NCI-H1436 treated with DMSO at 0.1 percent for 48 hours (cell line): ENCODE measurements at regions not wholly inside any gene's neighbourhood (a gene's known extent, or its start where the extent isn't known, plus 50 kb on each side); places are given as distances from the start of the nearest gene placed in this dataset.
A peak's percentile ranks its signal among the peaks of the same experiment; 100 is the strongest.

Source experiments
- DNase-seq: peaks from one replicate; lab custom pipeline; 2025; lab: John Stamatoyannopoulos, UW

GRCh38 chr3:177569875-177570657 is 372.8 kb upstream of the TBL1XR1 start:
- DNase-seq = peak; percentile 63

- DNase-seq = no peak
Observed at GRCh38 chr3:177571271-177571943, 374.1 kb upstream of the TBL1XR1 start.

- DNase-seq = no peak
Observed at GRCh38 chr3:177571944-177572315, 374.6 kb upstream of the TBL1XR1 start.

DNA sequence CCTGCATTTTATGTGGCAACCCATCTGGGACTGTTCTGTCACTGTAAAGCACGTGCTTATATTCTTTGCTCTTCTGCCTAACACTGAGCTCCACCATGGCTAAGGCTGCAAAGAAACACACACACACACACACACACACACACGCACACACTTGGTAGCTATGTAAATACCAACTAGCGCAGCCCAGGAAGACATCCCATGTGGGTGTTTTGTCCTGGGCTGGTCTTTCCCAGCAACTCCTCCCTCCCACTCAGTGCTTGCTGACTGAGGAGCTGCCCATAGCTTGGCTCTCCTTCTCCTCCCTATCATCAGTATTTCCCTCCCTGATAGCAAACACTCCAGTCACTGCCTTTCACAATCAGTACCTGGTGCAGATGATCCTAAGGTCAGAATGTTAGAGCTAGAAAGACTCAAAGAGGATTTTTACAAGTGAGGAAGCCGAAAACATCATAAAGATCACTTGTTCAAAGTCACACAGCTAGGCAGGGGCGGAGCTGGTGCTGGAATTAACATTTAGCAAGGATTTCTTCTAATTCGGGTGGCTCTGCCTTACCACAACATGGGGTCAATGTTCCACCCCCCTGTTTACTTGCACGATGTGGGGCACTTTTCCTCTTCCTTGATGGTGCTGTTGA is 377.1 kb upstream of the TBL1XR1 start:
- no peak for DNase-seq

- DNase-seq = no peak
Observed at GRCh38 chr3:177576746-177577145, 379.5 kb upstream of the TBL1XR1 start.

DNA sequence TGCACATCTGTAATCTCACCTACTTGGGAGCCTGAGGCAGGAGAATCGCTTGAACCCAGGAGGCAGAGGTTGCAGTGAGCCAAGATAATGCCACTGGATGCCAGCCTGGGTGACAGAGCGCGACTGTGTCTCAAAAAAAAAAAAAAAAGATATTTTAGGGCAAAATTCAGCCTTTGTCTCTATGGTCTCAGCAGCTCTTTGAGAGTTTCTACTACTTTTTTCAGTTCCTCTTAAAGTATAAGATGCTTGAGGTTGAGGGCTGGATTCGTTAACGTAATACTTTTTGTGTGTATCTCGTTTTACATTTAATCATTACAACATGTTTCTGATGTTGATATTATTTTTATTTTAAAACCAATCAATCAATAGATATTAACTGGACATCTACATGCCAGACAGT is 381.2 kb upstream of the TBL1XR1 start:
- DNase-seq = no peak

GRCh38 chr3:177579419-177579818 is 382.1 kb upstream of the TBL1XR1 start:
- DNase-seq = no peak

DNA sequence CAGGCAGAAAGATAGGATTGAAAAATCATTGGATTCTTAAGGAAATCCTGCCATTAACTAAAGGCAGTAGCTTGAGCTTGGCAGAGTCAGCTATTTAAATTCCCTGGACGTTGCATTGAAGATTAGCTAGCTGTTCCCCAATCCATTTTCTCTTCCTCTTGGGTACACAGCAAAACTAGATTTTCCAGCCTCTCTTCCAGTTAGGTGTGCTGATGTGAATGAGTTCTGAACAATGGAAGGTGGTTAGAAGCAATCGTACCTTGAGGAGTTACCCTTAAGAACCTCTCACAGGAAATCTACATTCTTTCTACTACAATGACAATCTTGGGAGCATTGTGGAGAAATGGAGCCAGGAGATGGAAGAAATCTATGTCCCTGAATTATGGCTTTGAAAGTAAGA is 383.2 kb upstream of the TBL1XR1 start:
- no peak for DNase-seq

DNA sequence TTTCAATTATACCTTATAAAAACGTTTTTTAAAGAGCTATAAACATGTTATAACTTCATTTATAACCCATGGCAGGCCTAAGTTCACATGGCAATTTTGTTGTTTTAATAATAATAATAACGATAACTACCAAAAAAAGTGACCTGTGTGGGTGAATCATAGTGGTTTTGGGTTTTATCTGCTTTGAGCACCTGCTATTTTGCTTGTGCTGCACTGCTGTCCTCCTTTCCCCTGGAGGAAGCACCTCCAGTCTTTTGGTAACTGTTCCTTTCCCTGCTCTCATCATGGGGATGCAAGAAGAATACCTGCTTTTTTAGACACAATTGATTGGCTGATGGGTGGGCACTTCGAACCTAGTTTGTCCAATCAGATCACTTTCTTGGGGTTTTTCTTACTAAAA is 388.0 kb upstream of the TBL1XR1 start:
- no peak for DNase-seq

DNA sequence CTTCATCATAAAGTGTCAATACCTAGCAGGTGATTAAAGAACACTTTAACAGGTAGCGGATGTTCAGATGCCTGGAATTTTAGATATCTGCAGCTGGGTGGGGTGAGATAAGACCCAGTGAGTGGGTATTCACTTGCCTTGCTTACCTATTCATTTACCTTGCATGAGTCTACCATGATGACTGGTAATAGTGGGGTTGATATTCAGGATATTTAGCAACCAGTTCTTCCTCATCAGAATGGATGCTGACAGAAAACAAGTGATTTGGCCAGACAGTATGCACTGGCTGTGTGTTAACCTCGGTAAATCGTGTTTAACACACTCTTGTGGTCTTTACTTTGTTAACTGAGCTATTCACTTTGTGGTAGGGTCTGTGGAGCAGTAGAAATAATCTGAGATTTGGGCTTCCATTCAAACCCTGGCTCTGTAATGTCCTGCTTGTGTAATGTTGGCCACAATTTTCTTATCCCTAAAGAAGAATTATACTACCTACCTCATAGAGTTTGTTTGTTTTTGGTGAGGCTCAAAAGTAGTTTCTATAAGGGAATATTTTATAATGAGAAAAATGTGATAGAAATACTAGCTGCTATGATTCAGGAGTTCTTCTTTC is 391.9 kb upstream of the TBL1XR1 start:
- no peak for DNase-seq

- DNase-seq = peak; percentile 75
Observed at GRCh38 chr3:177589911-177590381, 392.7 kb upstream of the TBL1XR1 start.

- DNase-seq = no peak
Observed at GRCh38 chr3:177590826-177591225, 393.5 kb upstream of the TBL1XR1 start.

- DNase-seq = no peak
Observed at GRCh38 chr3:177591379-177591778, 394.1 kb upstream of the TBL1XR1 start.

DNA sequence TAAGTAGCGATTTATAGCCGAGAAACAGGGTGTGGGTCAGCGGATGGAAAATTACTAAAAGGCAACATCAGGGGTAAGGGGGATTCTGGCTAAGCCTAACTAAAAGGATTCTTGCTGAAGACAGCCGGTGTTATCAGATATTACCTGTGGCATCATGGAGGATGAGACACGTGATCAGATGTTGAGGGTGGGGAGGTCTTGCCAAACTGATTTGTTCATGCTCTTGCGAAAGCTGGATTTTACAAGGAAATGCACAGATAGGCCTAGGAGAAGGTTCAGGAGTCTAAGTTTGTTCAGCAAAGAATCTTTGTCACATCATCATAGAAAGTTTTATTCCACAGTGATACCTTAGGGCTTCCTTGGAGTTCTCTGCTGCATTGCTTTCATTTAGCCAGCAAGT is 396.8 kb upstream of the TBL1XR1 start:
- no peak for DNase-seq

DNA sequence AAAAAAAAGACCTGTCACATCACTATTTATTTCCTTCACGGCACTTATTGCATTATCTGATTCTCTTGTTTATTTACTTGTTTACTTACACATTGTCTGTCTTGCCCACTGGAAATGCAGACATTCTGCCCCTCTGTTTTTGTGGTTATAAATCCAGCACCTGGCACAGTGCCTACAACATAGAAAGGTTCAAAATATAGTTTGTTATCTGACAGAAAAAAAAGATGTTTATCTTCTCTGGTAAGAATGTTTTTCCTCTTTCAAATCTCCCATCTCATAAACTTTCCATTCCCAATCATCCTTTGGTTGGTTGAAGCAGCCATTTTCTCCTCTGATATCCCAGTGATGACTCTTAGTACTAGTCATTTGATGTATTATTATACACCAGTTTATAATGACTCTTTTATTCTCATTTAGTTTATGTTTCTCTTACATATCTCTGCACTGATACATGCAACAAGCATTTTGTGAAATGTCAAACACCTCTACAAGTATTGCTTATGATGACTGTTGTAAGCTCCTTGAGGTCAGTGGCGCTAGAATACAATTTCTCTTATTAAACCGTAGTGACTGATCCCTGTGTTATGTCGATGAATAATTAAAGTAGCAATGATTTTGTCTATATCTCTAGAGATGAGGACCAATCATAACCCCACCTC is 398.4 kb upstream of the TBL1XR1 start:
- no peak for DNase-seq

GRCh38 chr3:177596248-177596815 is 399.1 kb upstream of the TBL1XR1 start:
- DNase-seq = no peak

GRCh38 chr3:177596816-177597271 is 399.6 kb upstream of the TBL1XR1 start:
- DNase-seq = no peak

GRCh38 chr3:177597311-177598096 is 400.2 kb upstream of the TBL1XR1 start:
- peak; percentile 92 for DNase-seq

- DNase-seq = no peak
Observed at GRCh38 chr3:177598097-177598833, 401.0 kb upstream of the TBL1XR1 start.

DNA sequence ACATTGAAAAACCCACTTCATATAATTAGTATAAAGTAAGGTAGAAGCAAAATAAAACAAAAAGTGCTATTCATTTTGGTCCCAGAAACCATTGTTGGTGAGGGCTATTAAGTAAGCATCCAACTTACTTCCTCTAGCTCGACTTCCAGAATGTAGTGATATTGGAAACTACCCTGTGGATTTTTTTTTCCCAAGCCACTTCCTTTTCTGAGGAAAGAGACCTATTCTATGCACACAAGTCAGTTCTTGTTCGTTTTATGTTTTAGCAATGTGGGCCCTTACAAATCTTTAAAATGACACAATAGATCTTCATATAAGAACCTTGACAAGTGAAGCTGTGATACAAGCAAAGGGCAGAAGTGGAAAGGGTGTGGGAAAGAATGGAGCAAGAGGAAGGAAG is 402.0 kb upstream of the TBL1XR1 start:
- DNase-seq = no peak
